NCI-H82 treated with DMSO at 0.1 percent for 48 hours (cell line): ENCODE measurements at regions not wholly inside any gene's neighbourhood (a gene's known extent, or its start where the extent isn't known, plus 50 kb on each side); places are given as distances from the start of the nearest gene placed in this dataset.
"Not testable (repeated sequence)": the region's sequence is repeated elsewhere in the genome, so short reads cannot be mapped to it uniquely, and the experiment has no call there.

Source experiments
- DNase-seq: peaks from one replicate; lab custom pipeline; 2025; ENCODE audit not compliant: unreplicated experiment; lab: John Stamatoyannopoulos, UW

DNA sequence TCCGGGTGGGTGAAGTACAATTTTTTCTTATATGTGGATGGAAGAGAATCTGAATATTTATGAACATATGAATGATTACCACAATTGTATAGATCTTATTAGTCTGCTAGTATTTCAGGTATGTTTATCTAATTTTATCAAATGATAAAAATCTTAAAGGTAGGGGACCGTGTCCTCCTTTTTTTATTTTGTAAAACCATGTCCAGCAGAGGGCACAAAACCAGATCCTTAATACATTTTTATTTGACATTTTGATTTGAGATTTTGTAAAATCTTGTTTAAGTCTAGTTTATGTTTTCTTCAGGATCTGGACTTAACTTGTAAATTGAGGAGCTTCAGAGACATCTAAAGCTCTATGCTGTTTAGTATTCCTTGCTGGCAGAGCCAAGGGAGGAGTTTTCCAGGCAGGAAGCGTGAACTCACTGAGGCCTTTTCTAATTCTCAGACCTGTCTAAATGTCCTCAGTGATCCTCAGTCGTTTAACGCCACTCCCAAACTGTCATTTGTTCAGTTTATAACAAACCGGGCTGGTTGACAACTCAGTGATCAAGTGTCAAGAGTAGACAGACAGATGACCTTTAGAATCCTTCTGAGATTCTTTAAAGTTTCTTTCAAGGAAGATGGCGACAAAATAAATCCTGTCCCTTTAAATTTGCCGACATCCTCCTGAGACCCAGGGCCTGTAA lies 263.9 kb downstream of the KTN1 start:
- DNase-seq = no peak

DNA sequence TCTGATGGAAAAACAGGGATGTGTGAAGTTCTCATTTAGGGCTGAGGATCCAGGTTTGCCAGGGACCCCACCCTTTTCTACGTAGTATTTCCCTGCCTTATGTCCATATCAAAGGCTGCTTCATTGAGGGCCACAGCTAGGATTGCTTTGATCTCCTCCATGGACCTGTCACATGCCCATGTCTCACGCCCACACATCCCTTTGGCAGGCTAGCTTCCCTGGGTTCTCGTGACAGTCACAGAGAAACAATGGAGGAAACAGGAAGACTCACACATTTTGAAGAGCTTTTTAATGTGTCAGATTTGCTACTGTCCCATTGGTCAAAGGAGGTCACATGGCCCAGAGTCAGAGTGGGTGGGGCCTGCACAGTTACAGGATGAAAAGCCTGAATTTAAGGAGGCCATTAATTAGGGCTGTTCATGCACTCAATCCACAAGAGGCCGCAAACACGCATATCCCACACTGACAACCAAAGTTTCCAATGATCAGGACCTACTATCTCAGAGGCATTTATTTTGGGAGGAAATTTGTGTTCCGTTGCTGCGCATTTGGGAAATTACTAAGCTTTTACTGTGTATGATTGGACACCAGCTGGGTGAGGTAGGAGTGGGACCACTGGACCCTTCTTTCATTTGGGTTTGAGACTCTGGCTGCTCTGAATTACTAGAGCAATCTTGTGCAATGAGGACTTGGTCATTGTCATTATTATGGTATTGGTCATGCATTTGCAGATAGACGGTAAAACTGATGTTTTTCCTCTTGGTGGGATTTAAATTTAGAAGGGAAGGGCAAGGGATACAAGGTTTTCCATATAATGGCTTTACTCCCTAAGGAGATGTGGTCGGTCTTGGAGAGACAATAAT lies 266.2 kb downstream of the KTN1 start:
- no peak for DNase-seq

- no peak for DNase-seq
Observed at GRCh38 chr14:55846826-55847446, 266.9 kb downstream of the KTN1 start.

DNA sequence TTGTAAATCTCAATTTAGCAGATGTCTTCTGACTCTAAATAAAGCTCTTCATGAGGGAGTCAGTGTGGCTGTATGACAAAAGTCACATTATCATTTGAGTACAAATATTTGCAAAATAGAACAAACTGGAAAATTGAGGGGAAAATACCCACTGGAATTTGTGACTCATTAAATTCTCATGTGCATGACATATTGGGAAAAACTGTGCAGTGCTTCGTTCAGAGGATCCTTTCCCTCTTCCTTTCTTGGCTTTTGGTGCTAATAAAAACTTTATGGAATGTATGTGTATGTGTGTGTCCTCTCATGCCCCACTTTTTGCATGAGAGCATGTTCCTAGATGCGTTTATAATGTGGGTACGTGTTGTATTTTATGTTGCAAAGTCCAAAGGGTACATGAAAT lies 267.8 kb downstream of the KTN1 start:
- no peak for DNase-seq

DNA sequence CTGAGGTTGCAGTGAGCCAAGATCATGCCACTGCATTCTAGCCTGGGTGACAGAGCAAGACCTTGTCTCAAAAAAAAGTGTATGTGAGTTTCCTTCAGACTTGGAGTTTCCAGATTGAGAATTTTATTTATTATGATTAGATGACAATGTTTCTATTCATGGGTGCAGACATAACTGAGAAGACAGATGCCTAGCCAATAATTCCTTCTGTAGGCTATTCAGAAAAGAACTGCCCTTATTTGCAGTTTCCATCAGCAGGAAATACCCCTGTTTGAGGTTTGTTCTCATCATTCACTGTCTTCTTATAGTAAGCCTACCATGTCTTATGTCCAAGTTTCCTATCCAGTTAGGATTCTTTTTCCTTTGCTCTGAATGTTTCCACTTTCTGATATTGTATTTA lies 269.0 kb downstream of the KTN1 start:
- DNase-seq = no peak

GRCh38 chr14:55849833-55850232 lies 268.4 kb upstream of the PELI2 start:
- no peak for DNase-seq

- DNase-seq = no peak
Observed at GRCh38 chr14:55850825-55851241, 267.4 kb upstream of the PELI2 start.

DNA sequence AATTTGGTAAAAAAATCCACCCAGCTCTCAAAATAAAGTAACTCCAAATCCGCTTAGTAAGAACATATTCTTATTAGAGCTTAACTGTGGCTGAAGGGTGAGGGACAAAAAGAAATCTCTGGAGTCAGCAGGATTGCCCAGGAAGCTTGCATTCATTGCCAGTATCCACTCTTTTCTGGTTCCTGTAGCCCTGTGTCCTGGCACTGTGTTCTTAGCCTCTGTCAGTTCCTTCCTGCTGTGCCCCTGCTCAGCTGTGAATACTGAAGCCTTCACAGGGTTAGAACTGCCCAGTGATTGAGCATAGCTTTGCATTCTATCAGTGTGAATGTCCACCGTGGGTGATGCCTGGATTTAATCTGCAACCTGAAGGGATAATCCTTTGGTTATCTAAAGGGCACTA lies 266.9 kb upstream of the PELI2 start:
- no peak for DNase-seq

GRCh38 chr14:55851961-55852360 lies 266.2 kb upstream of the PELI2 start:
- no peak for DNase-seq

GRCh38 chr14:55855751-55856150 lies 262.5 kb upstream of the PELI2 start:
- no peak for DNase-seq

DNA sequence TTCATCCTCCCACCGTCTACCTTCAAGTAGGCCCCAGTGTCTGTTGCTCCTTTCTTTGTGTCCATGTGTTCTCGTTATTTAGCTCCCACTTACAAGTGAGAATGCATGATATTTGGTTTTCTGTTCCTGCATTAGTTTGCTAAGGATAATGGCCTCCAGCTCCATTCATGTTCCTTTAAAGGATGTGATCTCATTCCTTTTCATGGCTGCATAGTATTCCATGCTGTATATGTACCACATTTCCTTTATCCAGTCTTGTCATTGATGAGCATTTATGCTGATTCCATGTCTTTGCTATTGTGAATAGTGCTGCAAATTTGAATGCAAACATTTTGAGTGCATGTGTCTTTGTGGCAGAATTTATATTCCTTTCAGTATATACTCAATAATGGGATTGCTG lies 259.6 kb upstream of the PELI2 start:
- no peak for DNase-seq

DNA sequence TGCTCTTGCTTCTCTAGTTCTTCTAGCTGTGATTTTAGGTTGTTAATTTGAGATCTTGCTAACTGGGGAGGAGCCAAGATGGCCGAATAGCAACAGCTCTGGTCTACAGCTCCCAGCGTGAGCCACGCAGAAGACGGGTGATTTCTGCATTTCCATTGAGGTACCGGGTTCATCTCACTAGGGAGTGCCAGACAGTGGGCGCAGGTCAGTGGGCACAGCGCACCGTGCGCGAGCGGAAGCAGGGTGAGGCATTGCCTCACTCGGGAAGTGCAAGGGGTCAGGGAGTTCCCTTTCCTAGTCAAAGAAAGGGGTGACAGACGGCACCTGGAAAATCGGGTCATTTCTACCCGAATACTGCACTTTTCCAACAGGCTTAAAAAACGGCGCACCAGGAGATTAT lies 256.6 kb upstream of the PELI2 start:
- not testable (repeated sequence) for DNase-seq

- DNase-seq = no peak
Observed at GRCh38 chr14:55864890-55865655, 253.1 kb upstream of the PELI2 start.

- DNase-seq = no peak
Observed at GRCh38 chr14:55867311-55867710, 250.9 kb upstream of the PELI2 start.

DNA sequence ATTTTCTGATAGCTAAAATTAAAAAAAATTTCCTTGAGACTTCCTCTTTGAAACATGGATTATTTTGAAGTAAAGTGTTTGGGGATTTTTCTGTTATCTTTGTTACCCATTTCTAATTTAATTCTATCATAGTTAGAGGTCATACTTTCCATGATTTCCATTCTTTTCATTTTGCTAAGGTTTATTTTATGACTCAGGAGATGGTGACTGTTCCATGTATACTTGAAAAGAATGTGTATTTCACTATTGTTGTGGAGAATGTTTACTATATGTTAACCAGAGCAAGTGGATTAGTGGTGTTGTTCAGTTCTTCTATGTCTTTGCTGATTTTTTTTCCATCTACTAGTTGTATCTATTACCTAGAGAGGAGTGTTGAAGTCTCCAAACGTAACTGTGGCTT lies 250.5 kb upstream of the PELI2 start:
- DNase-seq = no peak

- no peak for DNase-seq
Observed at GRCh38 chr14:55869397-55870049, 248.7 kb upstream of the PELI2 start.

GRCh38 chr14:55873169-55873568 lies 245.0 kb upstream of the PELI2 start:
- DNase-seq = no peak

- DNase-seq = no peak
Observed at GRCh38 chr14:55874785-55875184, 243.4 kb upstream of the PELI2 start.

- no peak for DNase-seq
Observed at GRCh38 chr14:55877942-55878341, 240.3 kb upstream of the PELI2 start.

DNA sequence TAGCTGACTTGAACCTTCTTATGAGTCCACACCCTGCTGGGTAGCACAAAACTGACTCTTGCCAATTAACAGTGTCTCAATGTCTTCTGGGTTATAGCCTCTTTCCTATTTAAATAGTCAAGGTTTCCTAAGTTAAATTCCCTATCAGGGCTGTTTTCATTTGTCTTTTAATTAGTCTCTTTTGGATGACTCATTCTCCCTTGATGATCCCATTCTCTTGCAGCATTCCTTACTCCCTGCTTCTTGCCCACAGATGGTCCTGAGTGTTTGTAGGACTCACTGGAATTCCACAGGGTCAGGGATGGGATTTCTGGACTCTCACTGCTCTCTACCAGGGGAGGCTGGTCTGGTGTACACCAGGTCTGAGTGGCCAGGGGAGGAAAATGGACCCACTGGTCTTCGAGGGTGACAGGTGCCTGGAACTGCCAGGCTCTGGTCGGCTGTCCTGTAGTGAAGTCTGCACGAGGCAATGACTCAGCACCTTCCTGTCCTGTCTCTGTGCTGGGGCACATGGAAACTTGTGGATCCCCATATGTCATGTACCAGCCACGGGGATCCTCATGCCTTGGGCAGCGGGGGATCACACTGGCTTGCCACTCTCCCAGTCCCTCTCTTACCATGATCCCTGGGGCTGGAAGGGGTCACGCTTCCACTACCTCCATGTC lies 236.5 kb upstream of the PELI2 start:
- no peak for DNase-seq
